ENCODE measurements at regions not wholly inside any gene's neighbourhood (a gene's known extent, or its start where the extent isn't known, plus 50 kb on each side); places are given as distances from the start of the nearest gene placed in this dataset.
"Not testable (repeated sequence)": the region's sequence is repeated elsewhere in the genome, so short reads cannot be mapped to it uniquely, and the experiment has no call there.

DNA sequence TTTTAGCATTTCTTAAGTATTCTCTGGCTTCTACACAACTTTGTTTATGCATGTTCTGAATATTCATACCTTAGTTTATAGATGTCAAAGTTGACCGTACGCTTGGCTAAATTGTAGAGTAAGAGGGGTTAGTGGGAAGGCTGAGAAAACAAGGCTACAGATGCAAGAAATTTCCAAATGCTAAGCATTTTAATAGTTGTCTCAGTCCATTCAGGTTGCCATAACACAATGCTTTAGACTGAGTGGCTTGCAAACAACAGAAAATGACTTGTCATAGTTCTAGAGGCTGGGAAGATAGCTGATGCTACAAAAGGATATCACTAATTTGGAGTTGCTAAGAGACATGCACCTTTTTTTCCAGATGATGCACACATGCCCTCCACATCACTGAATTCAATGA lies 53.0 kb upstream of the C1QTNF3 start:
- POLR2A ChIA-PET; H3K27me3 Mint-ChIP-seq; H3K27ac Mint-ChIP-seq; H3K27ac ChIP-seq (ENCODE audit: low read depth, low read length); H3K4me1 Mint-ChIP-seq; H3K4me3 Mint-ChIP-seq; H3K27me3 ChIP-seq (ENCODE audit: insufficient read depth, low read length, poor library complexity, severe bottlenecking); H3K4me1 ChIP-seq (ENCODE audit: insufficient read depth, low read length); H3K9me3 ChIP-seq (ENCODE audit: low read length); H3K9me3 Mint-ChIP-seq; H3K36me3 Mint-ChIP-seq; H3K36me3 ChIP-seq (ENCODE audit: insufficient read depth, low read length); DNase-seq; H3K4me3 ChIP-seq (ENCODE audit: low read length); CTCF ChIA-PET: not testable (repeated sequence)

DNA sequence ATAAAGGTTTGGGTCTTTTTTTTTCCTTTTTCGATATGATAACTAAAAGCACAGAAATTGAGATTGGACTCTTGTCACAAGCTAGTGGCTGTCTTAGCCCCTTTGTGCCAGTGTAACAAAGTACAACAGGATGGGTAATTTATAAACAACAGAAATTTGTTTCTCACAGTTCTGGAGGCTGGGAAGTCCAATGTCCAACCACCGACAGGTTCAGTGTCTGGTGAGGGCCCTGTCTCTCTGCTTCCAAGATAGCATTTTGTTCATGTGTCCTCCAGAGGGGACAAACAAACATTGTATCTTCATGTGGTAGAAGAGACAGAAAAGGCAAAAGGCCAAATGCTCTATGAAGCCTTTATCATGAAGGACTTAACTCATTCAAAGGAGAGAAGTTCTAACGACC lies 56.9 kb upstream of the C1QTNF3 start:
- H3K27ac ChIP-seq (ENCODE audit: low read depth, low read length); DNase-seq; H3K4me3 Mint-ChIP-seq; H3K27me3 Mint-ChIP-seq; POLR2A ChIA-PET; H3K36me3 Mint-ChIP-seq; H3K27ac Mint-ChIP-seq; CTCF ChIA-PET; H3K4me1 Mint-ChIP-seq; H3K27me3 ChIP-seq (ENCODE audit: insufficient read depth, low read length, poor library complexity, severe bottlenecking); H3K4me1 ChIP-seq (ENCODE audit: insufficient read depth, low read length); H3K36me3 ChIP-seq (ENCODE audit: insufficient read depth, low read length); H3K4me3 ChIP-seq (ENCODE audit: low read length); H3K9me3 Mint-ChIP-seq; H3K9me3 ChIP-seq (ENCODE audit: low read length): not testable (repeated sequence)

DNA sequence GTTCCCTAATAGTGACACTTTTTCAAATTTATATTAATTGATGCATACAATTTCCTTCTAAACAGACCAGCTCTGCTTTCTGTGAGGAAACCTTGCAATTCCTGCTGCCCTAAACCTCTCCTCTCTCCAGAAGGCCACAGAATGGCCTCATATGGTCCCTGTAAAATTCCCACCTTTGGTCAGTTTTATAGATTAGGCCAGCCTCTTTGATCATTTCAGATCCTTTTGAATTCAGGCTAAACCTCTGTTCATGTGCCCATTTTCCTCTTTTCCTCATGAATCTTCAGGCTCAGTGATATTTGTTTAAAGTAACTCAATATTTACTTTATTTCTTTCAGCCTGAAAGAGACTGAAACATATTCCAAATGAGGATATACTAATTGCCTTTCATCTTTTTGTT lies 58.6 kb upstream of the C1QTNF3 start:
- H3K4me1 Mint-ChIP-seq; DNase-seq; H3K4me3 ChIP-seq (ENCODE audit: low read length); H3K4me1 ChIP-seq (ENCODE audit: insufficient read depth, low read length); H3K27ac ChIP-seq (ENCODE audit: low read depth, low read length); H3K27ac Mint-ChIP-seq; H3K36me3 Mint-ChIP-seq; H3K27me3 Mint-ChIP-seq; H3K9me3 Mint-ChIP-seq; H3K36me3 ChIP-seq (ENCODE audit: insufficient read depth, low read length); H3K9me3 ChIP-seq (ENCODE audit: low read length); H3K4me3 Mint-ChIP-seq; POLR2A ChIA-PET; CTCF ChIA-PET; H3K27me3 ChIP-seq (ENCODE audit: insufficient read depth, low read length, poor library complexity, severe bottlenecking): not testable (repeated sequence)

DNA sequence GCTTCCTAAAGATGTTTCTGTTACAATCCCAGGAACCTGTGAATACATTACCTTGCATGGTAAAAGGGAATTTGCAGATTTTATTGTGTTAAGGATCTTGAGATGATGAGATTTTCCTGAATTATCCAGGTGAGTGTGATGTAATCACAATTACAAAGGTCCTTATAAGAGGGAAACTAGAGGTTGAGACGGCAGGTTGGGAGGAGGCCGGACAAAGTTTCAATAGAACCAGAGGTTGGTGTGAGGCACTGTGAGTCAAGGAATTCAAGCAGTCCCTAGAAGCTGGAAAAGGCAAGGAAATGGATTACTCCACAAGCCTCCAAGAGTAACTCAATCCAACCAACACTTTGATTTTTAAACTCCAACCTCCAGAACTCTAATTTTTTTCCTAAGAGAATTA lies 65.9 kb upstream of the C1QTNF3 start:
- H3K27me3 Mint-ChIP-seq; H3K9me3 ChIP-seq (ENCODE audit: low read length); CTCF ChIA-PET; H3K4me3 Mint-ChIP-seq; H3K36me3 ChIP-seq (ENCODE audit: insufficient read depth, low read length); H3K4me1 Mint-ChIP-seq; H3K4me1 ChIP-seq (ENCODE audit: insufficient read depth, low read length); H3K4me3 ChIP-seq (ENCODE audit: low read length); POLR2A ChIA-PET; H3K36me3 Mint-ChIP-seq; H3K27me3 ChIP-seq (ENCODE audit: insufficient read depth, low read length, poor library complexity, severe bottlenecking); H3K27ac Mint-ChIP-seq; H3K9me3 Mint-ChIP-seq; H3K27ac ChIP-seq (ENCODE audit: low read depth, low read length); DNase-seq: not testable (repeated sequence)

DNA sequence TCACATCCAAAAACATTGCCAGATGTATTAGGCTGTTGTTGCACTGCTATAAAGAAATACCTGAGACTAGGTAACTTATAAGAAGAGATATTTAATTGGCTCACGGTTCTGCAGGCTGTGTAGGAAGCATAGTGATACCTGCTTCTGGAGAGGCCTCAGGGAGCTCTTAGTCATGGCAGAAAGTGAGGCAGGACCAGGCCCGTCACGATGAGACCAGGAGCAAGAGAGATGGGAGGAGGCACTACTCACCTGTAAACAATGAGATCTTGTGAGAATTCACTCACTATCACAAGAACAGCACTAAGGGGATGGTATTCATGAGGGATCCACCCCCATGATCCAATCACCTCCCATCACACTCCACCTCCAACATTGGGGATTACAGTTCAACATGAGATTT lies 81.3 kb upstream of the C1QTNF3 start:
- DNase-seq; H3K4me3 ChIP-seq (ENCODE audit: low read length); CTCF ChIA-PET; H3K27me3 ChIP-seq (ENCODE audit: insufficient read depth, low read length, poor library complexity, severe bottlenecking); H3K4me1 ChIP-seq (ENCODE audit: insufficient read depth, low read length); H3K27ac ChIP-seq (ENCODE audit: low read depth, low read length); H3K36me3 ChIP-seq (ENCODE audit: insufficient read depth, low read length); H3K27me3 Mint-ChIP-seq; POLR2A ChIA-PET; H3K9me3 Mint-ChIP-seq; H3K9me3 ChIP-seq (ENCODE audit: low read length); H3K4me3 Mint-ChIP-seq; H3K4me1 Mint-ChIP-seq: not testable (repeated sequence)
- Mint-ChIP-seq H3K27ac (peak overlapping the region in 2 of 8 donors; percentile 29 to 51), H3K36me3 (peaks cover 0 to 17% (median 10%) of the 10 kb centered on the region in 3 donors)

DNA sequence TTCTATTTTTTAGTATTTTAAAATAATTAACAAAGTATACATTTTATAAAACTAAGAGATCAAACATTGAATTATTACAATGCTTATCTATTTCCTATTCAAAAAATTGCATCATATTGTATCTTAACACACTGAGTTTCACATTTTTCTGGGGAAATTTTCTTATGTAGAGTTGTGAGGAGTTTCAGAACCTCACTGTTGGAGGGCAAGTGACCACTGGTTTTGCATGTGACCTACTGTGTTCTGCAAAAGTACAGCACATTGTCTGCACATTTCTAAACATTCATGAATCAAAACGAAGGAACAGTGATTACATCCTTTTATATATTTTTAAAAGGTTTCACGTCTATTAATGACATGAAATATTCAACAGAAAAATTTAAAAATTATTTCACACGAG lies 82.3 kb upstream of the C1QTNF3 start:
- H3K27ac Mint-ChIP-seq; H3K4me3 ChIP-seq (ENCODE audit: low read length); H3K9me3 Mint-ChIP-seq; H3K9me3 ChIP-seq (ENCODE audit: low read length); H3K36me3 ChIP-seq (ENCODE audit: insufficient read depth, low read length); H3K27me3 ChIP-seq (ENCODE audit: insufficient read depth, low read length, poor library complexity, severe bottlenecking); H3K4me1 Mint-ChIP-seq; H3K27me3 Mint-ChIP-seq; H3K27ac ChIP-seq (ENCODE audit: low read depth, low read length); CTCF ChIA-PET; H3K4me3 Mint-ChIP-seq; DNase-seq; H3K4me1 ChIP-seq (ENCODE audit: insufficient read depth, low read length); POLR2A ChIA-PET: not testable (repeated sequence)
- H3K36me3 Mint-ChIP-seq = peaks cover 0 to 13% (median 10%) of the 10 kb centered on the region in 3 donors

DNA sequence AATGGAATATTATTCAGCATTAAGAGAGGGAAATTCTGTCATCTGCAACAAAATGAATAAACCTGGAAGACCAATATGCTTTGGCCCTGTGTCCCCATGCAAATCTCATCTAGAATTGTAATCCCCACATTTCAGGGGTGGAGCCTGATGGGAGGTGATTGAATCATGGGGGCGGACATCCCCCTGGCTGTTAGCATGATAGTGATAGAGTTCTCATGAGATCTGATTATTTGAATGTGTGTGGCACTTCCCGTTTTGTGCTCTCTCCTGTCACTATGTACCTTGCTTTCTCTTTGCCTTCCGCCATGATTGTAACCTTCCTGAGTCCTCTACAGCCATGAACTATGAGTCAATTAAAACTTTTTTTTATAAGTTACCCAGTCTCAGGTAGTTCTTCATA lies 83.7 kb upstream of the C1QTNF3 start:
- POLR2A ChIA-PET; H3K27me3 ChIP-seq (ENCODE audit: insufficient read depth, low read length, poor library complexity, severe bottlenecking); H3K27me3 Mint-ChIP-seq; H3K9me3 ChIP-seq (ENCODE audit: low read length); H3K27ac Mint-ChIP-seq; H3K36me3 Mint-ChIP-seq; H3K4me1 ChIP-seq (ENCODE audit: insufficient read depth, low read length); H3K4me3 Mint-ChIP-seq; CTCF ChIA-PET; DNase-seq; H3K4me1 Mint-ChIP-seq; H3K4me3 ChIP-seq (ENCODE audit: low read length); H3K9me3 Mint-ChIP-seq; H3K27ac ChIP-seq (ENCODE audit: low read depth, low read length); H3K36me3 ChIP-seq (ENCODE audit: insufficient read depth, low read length): not testable (repeated sequence)

DNA sequence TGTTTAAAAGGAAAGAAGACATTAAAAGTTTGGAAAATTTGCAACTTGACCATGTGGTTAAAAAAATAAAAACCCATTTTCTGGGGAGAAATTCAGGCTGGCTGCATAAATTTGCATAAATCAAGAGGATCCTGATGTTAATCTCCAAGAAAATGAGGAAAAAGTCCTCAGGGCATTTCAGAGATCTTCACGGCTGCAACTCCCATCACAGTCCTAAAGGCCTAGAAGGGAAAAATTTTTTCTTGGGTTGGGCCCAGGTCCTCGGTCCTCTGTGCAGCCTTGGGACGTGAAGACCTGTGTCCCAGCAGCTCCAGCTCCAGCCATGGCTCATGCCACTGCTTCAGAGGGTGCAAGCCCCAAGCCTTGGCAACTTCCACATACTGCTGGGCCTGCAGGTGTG lies 84.8 kb upstream of the C1QTNF3 start:
- CTCF ChIA-PET; H3K27me3 ChIP-seq (ENCODE audit: insufficient read depth, low read length, poor library complexity, severe bottlenecking); H3K27me3 Mint-ChIP-seq; H3K4me3 Mint-ChIP-seq; H3K4me3 ChIP-seq (ENCODE audit: low read length); H3K9me3 ChIP-seq (ENCODE audit: low read length); H3K9me3 Mint-ChIP-seq; H3K36me3 ChIP-seq (ENCODE audit: insufficient read depth, low read length); H3K4me1 Mint-ChIP-seq; DNase-seq; POLR2A ChIA-PET; H3K27ac Mint-ChIP-seq; H3K27ac ChIP-seq (ENCODE audit: low read depth, low read length); H3K36me3 Mint-ChIP-seq; H3K4me1 ChIP-seq (ENCODE audit: insufficient read depth, low read length): not testable (repeated sequence)

DNA sequence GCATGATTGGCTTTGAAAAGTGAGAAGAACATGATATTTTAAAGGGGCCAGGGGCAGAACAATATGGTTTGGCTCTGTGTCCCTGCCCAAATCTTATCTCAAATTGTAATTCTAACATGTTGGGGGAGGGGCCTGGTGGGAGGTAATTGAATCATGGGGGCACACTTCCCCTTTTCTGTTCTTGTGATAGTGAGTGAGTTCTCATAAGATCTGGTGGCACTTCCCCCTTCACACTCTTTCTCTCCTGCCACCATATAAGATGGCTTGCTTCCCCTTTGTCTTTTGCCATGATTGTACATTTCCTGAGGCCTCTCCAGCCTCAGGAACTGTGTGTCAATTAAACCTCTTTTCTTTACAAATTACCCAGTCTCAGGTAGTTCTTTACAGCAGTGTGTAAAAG lies 85.9 kb upstream of the C1QTNF3 start:
- DNase-seq; H3K9me3 ChIP-seq (ENCODE audit: low read length); POLR2A ChIA-PET; H3K9me3 Mint-ChIP-seq; H3K4me3 Mint-ChIP-seq; H3K36me3 ChIP-seq (ENCODE audit: insufficient read depth, low read length); H3K4me1 ChIP-seq (ENCODE audit: insufficient read depth, low read length); H3K36me3 Mint-ChIP-seq; H3K27ac ChIP-seq (ENCODE audit: low read depth, low read length); H3K27ac Mint-ChIP-seq; CTCF ChIA-PET; H3K4me3 ChIP-seq (ENCODE audit: low read length); H3K27me3 Mint-ChIP-seq; H3K27me3 ChIP-seq (ENCODE audit: insufficient read depth, low read length, poor library complexity, severe bottlenecking); H3K4me1 Mint-ChIP-seq: not testable (repeated sequence)

All from CD8-positive, alpha-beta memory T cell (primary cell).